Panc1 (cell line): ENCODE measurements at regions not wholly inside any gene's neighbourhood (a gene's known extent, or its start where the extent isn't known, plus 50 kb on each side); places are given as distances from the start of the nearest gene placed in this dataset.
"Not testable (repeated sequence)": the region's sequence is repeated elsewhere in the genome, so short reads cannot be mapped to it uniquely, and the experiment has no call there.

Experiments used
- ATAC-seq: fragments of 200-7000 bp; cut with Tn5 transposase; 2 replicates; pipeline ENCODE4 v1.9.1; 2020; ENCODE audit warnings: mild to moderate bottlenecking, moderate library complexity
- BruUV-seq: library from RNA; stranded (reverse); fragments of 400-500 nt; replicated peaks from 2 replicates; lab custom pipeline; 2021; lab: Mats Ljungman, UMichigan
- CTCF ChIA-PET: fragments of 300-600 bp; sonication (Branson Sonifier 250); formaldehyde crosslinking; loops from one replicate; lab custom pipeline; 2022; ENCODE audit warnings: antibody characterized with exemption; lab: Charles Lee
- POLR2A ChIA-PET: fragments of 300-600 bp; sonication (Branson Sonifier 250); formaldehyde crosslinking; loops from one replicate; lab custom pipeline; 2022; ENCODE audit warnings: antibody characterized with exemption; lab: Charles Lee
- DNase-seq: peaks from one replicate; pipeline ENCODE4 v3.0.0-alpha.2; 2010; ENCODE audit warnings: low read depth, low spot score
- H3K27ac ChIP-seq: 2 replicates; pipeline ENCODE4 v1.5.1; 2011; ENCODE audit warnings: mild to moderate bottlenecking, low read length, inconsistent platforms
- H3K27me3 ChIP-seq: fragments of 200-500 bp; sonication (Bioruptor generic); 2 replicates; pipeline ENCODE4 v1.6.0; 2014; ENCODE audit warnings: low read length, inconsistent platforms; ENCODE audit not compliant: control insufficient read depth, insufficient read depth
- H3K36me3 ChIP-seq: fragments of 200-500 bp; sonication (Bioruptor generic); 2 replicates; pipeline ENCODE4 v1.5.1; 2014; ENCODE audit warnings: inconsistent platforms, mild to moderate bottlenecking, low read length, moderate library complexity; ENCODE audit not compliant: control insufficient read depth, insufficient read depth
- H3K4me1 ChIP-seq: 2 replicates; pipeline ENCODE4 v1.5.1; 2011; ENCODE audit warnings: inconsistent platforms, mild to moderate bottlenecking, low read length, moderate library complexity; ENCODE audit not compliant: control insufficient read depth, insufficient read depth
- H3K4me3 ChIP-seq, 2 experiments: 2 replicates each; pipeline ENCODE4 v1.5.1; 2011 to 2012; ENCODE audit warnings: low read depth in 2 of 2, low read length in 2 of 2, mild to moderate bottlenecking in 2 of 2, inconsistent platforms in 1 of 2, moderate library complexity in 1 of 2
- H3K9me3 ChIP-seq: fragments of 200-500 bp; sonication (Bioruptor generic); 2 replicates; pipeline ENCODE4 v1.5.1; 2014; ENCODE audit warnings: low read depth, mild to moderate bottlenecking, inconsistent platforms, low read length, moderate library complexity; ENCODE audit not compliant: control insufficient read depth, insufficient read depth
- CTCF ChIP-seq: fragments of 450-650 bp; IDR thresholded peaks from 2 replicates; pipeline ENCODE4 v1.5.1; 2017; ENCODE audit warnings: mild to moderate bottlenecking
- POLR2AphosphoS5 ChIP-seq: IDR thresholded peaks from 2 replicates; pipeline ENCODE4 v1.6.1; 2012; ENCODE audit warnings: mild to moderate bottlenecking, low read depth, low read length, moderate library complexity
- REST ChIP-seq, 2 experiments: IDR thresholded peaks; 2 replicates each; pipeline ENCODE4 v1.6.1; 2011 to 2012; ENCODE audit warnings: low read depth in 2 of 2, control low read depth in 1 of 2, low read length in 1 of 2, mild to moderate bottlenecking in 1 of 2, moderate library complexity in 1 of 2; ENCODE audit not compliant: insufficient read depth in 1 of 2
- SIN3A ChIP-seq: IDR thresholded peaks from 2 replicates; pipeline ENCODE4 v1.6.1; 2012; ENCODE audit warnings: low read depth, mild to moderate bottlenecking, low read length, moderate library complexity, borderline replicate concordance; ENCODE audit not compliant: insufficient read depth
- TCF7L2 ChIP-seq: IDR thresholded peaks from 2 replicates; pipeline ENCODE4 v1.6.1; 2011; ENCODE audit warnings: mild to moderate bottlenecking, low read depth, low read length, inconsistent platforms
- in situ Hi-C: cut with HindIII; loops from 2 replicates; pipeline ENCODE4 v1.10.0; 2016; ENCODE audit warnings: low sequenced_read_pairs, low pct_unique_long_range_greater_than_20kb
- intact Hi-C: fragments of 100-400 bp; cut with micrococcal nuclease; formaldehyde crosslinking; loops from one replicate; pipeline ENCODE4 v1.10.0; 2022; ENCODE audit not compliant: unreplicated experiment

- intact Hi-C loops (no loop called here), in situ Hi-C loops (no loop called here)
- DNase-seq (no peak), ATAC-seq (no peak)
- Histone ChIP-seq H3K27ac (no peak overlapping the region), H3K4me3 (no peak overlapping the region), H3K9me3 (no peaks in the 10 kb centered on the region), H3K27me3 (no peaks in the 10 kb centered on the region), H3K4me1 (no peaks in the 10 kb centered on the region), H3K36me3 (no peaks in the 10 kb centered on the region)
- no peak for TF ChIP-seq CTCF
- TF ChIP-seq SIN3A: no peak
- no peak for TF ChIP-seq TCF7L2
- no peak for TF ChIP-seq POLR2AphosphoS5
- TF ChIP-seq REST (IDR thresholded peaks at IDR 0.05; ENCODE audit: insufficient read depth in 1 of 2, low read depth in 2 of 2, low read length in 1 of 2): no peak
- ChIA-PET POLR2A (no interaction called here), CTCF (interaction anchor here (0.6 kb wide), 1 partner anchor 62 kb away, joined by 4 read pairs; no protein-coding TSS in a partner anchor)
- no TSS peak for BruUV-seq
These were observed 234.2 kb downstream of the IL20RB start for GRCh38 chr3:137191951-137192350.

GRCh38 chr3:137194301-137194700 is 236.5 kb downstream of the IL20RB start:
- TF ChIP-seq TCF7L2 (no peak), POLR2AphosphoS5 (no peak), REST (IDR thresholded peaks at IDR 0.05; ENCODE audit: insufficient read depth in 1 of 2, low read depth in 2 of 2, low read length in 1 of 2) (no peak), SIN3A (no peak), CTCF (no peak)
- DNase-seq (no peak), ATAC-seq (no peak)
- no peak overlapping the region for H3K4me3 ChIP-seq
- BruUV-seq: no TSS peak
- ChIA-PET CTCF (no interaction called here), POLR2A (no interaction called here)
- H3K4me1 ChIP-seq: no peaks in the 10 kb centered on the region
- intact Hi-C loops (no loop called here), in situ Hi-C loops (no loop called here)
- no peak overlapping the region for H3K27ac ChIP-seq
- no peaks in the 10 kb centered on the region for H3K36me3 ChIP-seq
- H3K27me3 ChIP-seq: no peaks in the 10 kb centered on the region
- no peaks in the 10 kb centered on the region for H3K9me3 ChIP-seq

GRCh38 chr3:137198374-137198773 is 240.6 kb downstream of the IL20RB start:
- POLR2A ChIA-PET, H3K9me3 ChIP-seq, H3K27ac ChIP-seq, ATAC-seq, H3K4me3 ChIP-seq, intact Hi-C loops, H3K36me3 ChIP-seq, in situ Hi-C loops, H3K4me1 ChIP-seq, CTCF ChIA-PET, DNase-seq, H3K27me3 ChIP-seq, BruUV-seq: not testable (repeated sequence)
